ENCODE measurements at regions not wholly inside any gene's neighbourhood (a gene's known extent, or its start where the extent isn't known, plus 50 kb on each side); places are given as distances from the start of the nearest gene placed in this dataset.

GRCh38 chr4:95672811-95673210 is 124.0 kb upstream of the UNC5C start:
- DNase-seq (ENCODE audit: low read depth), result no peak

- no peak for DNase-seq (ENCODE audit: low read depth)
These were observed 111.9 kb upstream of the UNC5C start for GRCh38 chr4:95660719-95661118.

GRCh38 chr4:95651891-95652290 is 103.1 kb upstream of the UNC5C start:
- DNase-seq (ENCODE audit: low read depth), result no peak

- DNase-seq (ENCODE audit: low read depth), result no peak
These were observed 95.6 kb upstream of the UNC5C start for GRCh38 chr4:95644417-95644816.

GRCh38 chr4:95643627-95644026 is 94.9 kb upstream of the UNC5C start:
- no peak for DNase-seq (ENCODE audit: low read depth)

GRCh38 chr4:95641571-95641970 is 92.8 kb upstream of the UNC5C start:
- DNase-seq (ENCODE audit: low read depth), result no peak

GRCh38 chr4:95640311-95640710 is 91.5 kb upstream of the UNC5C start:
- DNase-seq (ENCODE audit: low read depth), result no peak

- no peak for DNase-seq (ENCODE audit: low read depth)
These were observed 90.2 kb upstream of the UNC5C start for GRCh38 chr4:95638920-95639501.

GRCh38 chr4:95637043-95637600 is 88.3 kb upstream of the UNC5C start:
- no peak for DNase-seq (ENCODE audit: low read depth)

GRCh38 chr4:95636061-95636460 is 87.3 kb upstream of the UNC5C start:
- no peak for DNase-seq (ENCODE audit: low read depth)

GRCh38 chr4:95627709-95628108 is 78.9 kb upstream of the UNC5C start:
- DNase-seq (ENCODE audit: low read depth), result no peak

GRCh38 chr4:95627024-95627605 is 78.3 kb upstream of the UNC5C start:
- DNase-seq (ENCODE audit: low read depth), result no peak

GRCh38 chr4:95625020-95625419 is 76.2 kb upstream of the UNC5C start:
- DNase-seq (ENCODE audit: low read depth), result no peak

GRCh38 chr4:95619525-95620443 is 71.0 kb upstream of the UNC5C start:
- no peak for DNase-seq (ENCODE audit: low read depth)

- no peak for DNase-seq (ENCODE audit: low read depth)
These were observed 66.0 kb upstream of the UNC5C start for GRCh38 chr4:95614684-95615205.

- no peak for DNase-seq (ENCODE audit: low read depth)
These were observed 61.3 kb upstream of the UNC5C start for GRCh38 chr4:95610061-95610569.

- no peak for DNase-seq (ENCODE audit: low read depth)
These were observed 58.0 kb upstream of the UNC5C start for GRCh38 chr4:95606739-95607138.

- no peak for DNase-seq (ENCODE audit: low read depth)
These were observed 54.6 kb upstream of the UNC5C start for GRCh38 chr4:95603393-95603792.

GRCh38 chr4:95602872-95603271 is 54.1 kb upstream of the UNC5C start:
- no peak for DNase-seq (ENCODE audit: low read depth)

- no peak for DNase-seq (ENCODE audit: low read depth)
These were observed 52.6 kb upstream of the UNC5C start for GRCh38 chr4:95601356-95601755.

- no peak for DNase-seq (ENCODE audit: low read depth)
These were observed 51.1 kb upstream of the UNC5C start for GRCh38 chr4:95599777-95600400.

Measured in RPMI7951 (cell line).